ENCODE measurements at regions not wholly inside any gene's neighbourhood (a gene's known extent, or its start where the extent isn't known, plus 50 kb on each side); places are given as distances from the start of the nearest gene placed in this dataset.

DNA sequence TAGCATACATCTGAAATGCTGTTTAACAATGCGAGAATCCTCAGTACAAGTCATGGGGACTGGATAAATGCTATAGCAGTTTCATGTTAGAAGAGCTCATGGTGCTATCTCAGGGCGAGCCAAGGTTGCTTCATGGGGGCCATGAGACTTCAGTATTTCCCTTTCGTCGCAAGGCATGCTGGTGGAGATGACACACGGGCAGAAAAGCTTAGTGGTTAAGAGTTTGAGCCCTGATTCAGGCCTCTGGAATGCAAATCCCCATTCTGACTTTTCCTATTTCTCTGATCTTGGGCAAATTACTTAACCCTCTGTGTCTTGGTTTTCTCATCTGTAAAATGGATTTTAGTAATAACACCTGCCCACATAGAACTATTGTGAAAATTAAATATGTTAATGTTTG lies 57.4 kb upstream of the EPHA4 start:
- Histone ChIP-seq H3K27me3 (ENCODE audit: low read length) (no peaks in the 10 kb centered on the region), H3K4me2 (ENCODE audit: low read depth, low read length, poor library complexity, severe bottlenecking) (no peak overlapping the region), H3K79me2 (ENCODE audit: insufficient read depth, low read length) (no peaks in the 10 kb centered on the region), H3K4me3 (ENCODE audit: insufficient read depth, low read length, poor library complexity, severe bottlenecking) (no peak overlapping the region), H3K9me3 (ENCODE audit: insufficient read depth, low read length) (no peaks in the 10 kb centered on the region), H3K9ac (ENCODE audit: low read length) (no peak overlapping the region), H3K9me2 (replicated peaks; ENCODE audit: insufficient read depth, low read length) (no peaks in the 10 kb centered on the region), H3F3A (ENCODE audit: insufficient read depth) (no peaks in the 10 kb centered on the region), H3K27ac (ENCODE audit: low read depth, low read length) (no peak overlapping the region), H2AFZ (ENCODE audit: low read depth, low read length, severe bottlenecking) (no peak overlapping the region), H4K20me1 (ENCODE audit: low read depth, low read length) (no peaks in the 10 kb centered on the region), H3K36me3 (ENCODE audit: low read length) (no peaks in the 10 kb centered on the region)
- no peak for TF ChIP-seq CTCF (IDR thresholded peaks at IDR 0.05; ENCODE audit: insufficient read depth, low read length, poor library complexity, severe bottlenecking)
- TF ChIP-seq EZH2phosphoT487 (conservative IDR thresholded peaks at IDR 0.05; ENCODE audit: low read length), result no peak

- TF ChIP-seq EZH2phosphoT487 (conservative IDR thresholded peaks at IDR 0.05; ENCODE audit: low read length), result no peak
- TF ChIP-seq CTCF (IDR thresholded peaks at IDR 0.05; ENCODE audit: insufficient read depth, low read length, poor library complexity, severe bottlenecking), result no peak
- H3K27me3 ChIP-seq (ENCODE audit: low read length), result no peaks in the 10 kb centered on the region
Measured at GRCh38 chr2:221624475-221624874, 52.4 kb upstream of the EPHA4 start.

More at GRCh38 chr2:221624475-221624874, 52.4 kb upstream of the EPHA4 start:
- no peaks in the 10 kb centered on the region for H3K9me3 ChIP-seq (ENCODE audit: insufficient read depth, low read length)
- no peak overlapping the region for H3K9ac ChIP-seq (ENCODE audit: low read length)
- no peak overlapping the region for H3K27ac ChIP-seq (ENCODE audit: low read depth, low read length)
- no peak overlapping the region for H2AFZ ChIP-seq (ENCODE audit: low read depth, low read length, severe bottlenecking)
- H3K4me2 ChIP-seq (ENCODE audit: low read depth, low read length, poor library complexity, severe bottlenecking), result no peak overlapping the region
- no peaks in the 10 kb centered on the region for H3K36me3 ChIP-seq (ENCODE audit: low read length)
- no peaks in the 10 kb centered on the region for H3K79me2 ChIP-seq (ENCODE audit: insufficient read depth, low read length)
- no peaks in the 10 kb centered on the region for H3K9me2 ChIP-seq (replicated peaks; ENCODE audit: insufficient read depth, low read length)
- no peak overlapping the region for H3K4me3 ChIP-seq (ENCODE audit: insufficient read depth, low read length, poor library complexity, severe bottlenecking)
- no peaks in the 10 kb centered on the region for H3F3A ChIP-seq (ENCODE audit: insufficient read depth)
- H4K20me1 ChIP-seq (ENCODE audit: low read depth, low read length), result no peaks in the 10 kb centered on the region
